Thymus (tissue), 11 donors: ENCODE measurements at regions not wholly inside any gene's neighbourhood (a gene's known extent, or its start where the extent isn't known, plus 50 kb on each side); places are given as distances from the start of the nearest gene placed in this dataset.
"Not testable (repeated sequence)": the region's sequence is repeated elsewhere in the genome, so short reads cannot be mapped to it uniquely, and the experiment has no call there.

Experiments
- DNase-seq, 9 donors: peaks; one replicate each; pipeline ENCODE4 v3.0.0-alpha.2; 2013; ENCODE audit warnings: low spot score in 9 of 9, low read depth in 6 of 9, missing footprints in 1 of 9
- H3K27ac ChIP-seq, 2 donors: one replicate each; pipeline ENCODE4 v1.5.1; 2013; ENCODE audit warnings: control low read depth in 1 of 2, low read depth in 1 of 2, low read length in 1 of 2, mild to moderate bottlenecking in 1 of 2, moderate library complexity in 1 of 2
- H3K27me3 ChIP-seq, 2 donors: one replicate each; pipeline ENCODE4 v1.5.1; 2013; ENCODE audit warnings: low read length in 1 of 2; ENCODE audit not compliant: control insufficient read depth in 2 of 2, insufficient read depth in 1 of 2
- H3K36me3 ChIP-seq, 2 donors: one replicate each; pipeline ENCODE4 v1.5.1; 2013; ENCODE audit warnings: low read length in 1 of 2, mild to moderate bottlenecking in 1 of 2, moderate library complexity in 1 of 2; ENCODE audit not compliant: control insufficient read depth in 2 of 2, insufficient read depth in 2 of 2
- H3K4me1 ChIP-seq, 2 donors: one replicate each; pipeline ENCODE4 v1.5.1; 2013; ENCODE audit warnings: low read length in 2 of 2; ENCODE audit not compliant: control insufficient read depth in 2 of 2, insufficient read depth in 2 of 2
- H3K4me3 ChIP-seq, 2 donors: one replicate each; pipeline ENCODE4 v1.5.1; 2013; ENCODE audit warnings: low read length in 2 of 2, control low read depth in 1 of 2, mild to moderate bottlenecking in 1 of 2
- H3K9me3 ChIP-seq, 2 donors: one replicate each; pipeline ENCODE4 v1.5.1; 2013; ENCODE audit warnings: low read length in 1 of 2, mild to moderate bottlenecking in 1 of 2; ENCODE audit not compliant: control insufficient read depth in 2 of 2, insufficient read depth in 1 of 2
- WGBS: extraction: QIAGEN DNeasy Blood & Tissue Kit; methylation state at CpG from one replicate; pipeline ENCODE4 v1.1.7; 2013; 5-methylcytosine and 5-hydroxymethylcytosine counted together
- donor health status: healthy.

GRCh38 chr3:94822298-94822697 lies 759.4 kb downstream of the NSUN3 start:
- 74% methylated on average over 2 of the region's 2 CpGs for WGBS
- H3K9me3 ChIP-seq: no peaks in the 10 kb centered on the region
- no peaks in the 10 kb centered on the region for H3K36me3 ChIP-seq
- no peaks in the 10 kb centered on the region for H3K4me1 ChIP-seq
- no peak overlapping the region for H3K4me3 ChIP-seq
- DNase-seq: no peak
- no peaks in the 10 kb centered on the region for H3K27me3 ChIP-seq
- no peak overlapping the region for H3K27ac ChIP-seq

- not testable (repeated sequence) for H3K9me3 ChIP-seq, H3K4me1 ChIP-seq, DNase-seq, H3K27ac ChIP-seq, H3K4me3 ChIP-seq, H3K27me3 ChIP-seq, H3K36me3 ChIP-seq
- 92% methylated on average over 10 of the region's 10 CpGs for WGBS
Observed at GRCh38 chr3:94846251-94846650, 783.4 kb downstream of the NSUN3 start.

GRCh38 chr3:94862703-94863102 lies 799.8 kb downstream of the NSUN3 start:
- Histone ChIP-seq H3K27me3 (no peaks in the 10 kb centered on the region), H3K27ac (no peak overlapping the region), H3K9me3 (peaks cover 0 to 7% of the 10 kb centered on the region in 2 donors), H3K4me3 (no peak overlapping the region), H3K4me1 (no peaks in the 10 kb centered on the region), H3K36me3 (no peaks in the 10 kb centered on the region)
- DNase-seq: no peak
- WGBS: 31% methylated on average over 3 of the region's 3 CpGs

- Histone ChIP-seq H3K4me3 (no peak overlapping the region), H3K4me1 (no peaks in the 10 kb centered on the region), H3K9me3 (peaks cover 0 to 10% of the 10 kb centered on the region in 2 donors), H3K27me3 (no peaks in the 10 kb centered on the region), H3K36me3 (no peaks in the 10 kb centered on the region), H3K27ac (no peak overlapping the region)
- whole genome bisulfite sequencing: 47% methylated on average over 2 of the region's 2 CpGs
- no peak for DNase-seq
Observed at GRCh38 chr3:94869059-94869547, 806.2 kb downstream of the NSUN3 start.

- no peaks in the 10 kb centered on the region for H3K27me3 ChIP-seq
- WGBS: 96% methylated on average over 10 of the region's 10 CpGs
- H3K36me3 ChIP-seq: no peaks in the 10 kb centered on the region
- peaks cover 0 to 18% of the 10 kb centered on the region in 2 donors for H3K9me3 ChIP-seq
- DNase-seq: no peak
- H3K4me3 ChIP-seq: no peak overlapping the region
- no peak overlapping the region for H3K27ac ChIP-seq
- H3K4me1 ChIP-seq: no peaks in the 10 kb centered on the region
Observed at GRCh38 chr3:94873751-94874150, 810.9 kb downstream of the NSUN3 start.

GRCh38 chr3:94875149-94875548 lies 812.3 kb downstream of the NSUN3 start:
- H3K9me3 ChIP-seq: peaks cover 0 to 18% of the 10 kb centered on the region in 2 donors
- no peak overlapping the region for H3K27ac ChIP-seq
- H3K36me3 ChIP-seq: no peaks in the 10 kb centered on the region
- no peaks in the 10 kb centered on the region for H3K4me1 ChIP-seq
- H3K4me3 ChIP-seq: no peak overlapping the region
- DNase-seq: no peak
- 100% methylated on average over 1 of the region's 1 CpG for WGBS
- H3K27me3 ChIP-seq: no peaks in the 10 kb centered on the region

GRCh38 chr3:94887065-94887464 lies 824.2 kb downstream of the NSUN3 start:
- no peak for DNase-seq
- Histone ChIP-seq H3K4me1 (no peaks in the 10 kb centered on the region), H3K9me3 (peaks cover 0 to 3% of the 10 kb centered on the region in 2 donors), H3K36me3 (no peaks in the 10 kb centered on the region), H3K4me3 (no peak overlapping the region), H3K27me3 (no peaks in the 10 kb centered on the region), H3K27ac (no peak overlapping the region)
- WGBS: 64% methylated on average over 3 of the region's 3 CpGs

GRCh38 chr3:94896994-94897393 lies 834.1 kb downstream of the NSUN3 start:
- H3K27me3 ChIP-seq: no peaks in the 10 kb centered on the region
- H3K27ac ChIP-seq: no peak overlapping the region
- DNase-seq: no peak
- H3K4me1 ChIP-seq: no peaks in the 10 kb centered on the region
- peaks cover 0 to 4% of the 10 kb centered on the region in 2 donors for H3K9me3 ChIP-seq
- no peaks in the 10 kb centered on the region for H3K36me3 ChIP-seq
- H3K4me3 ChIP-seq: no peak overlapping the region

- Histone ChIP-seq H3K36me3 (no peaks in the 10 kb centered on the region), H3K27me3 (no peaks in the 10 kb centered on the region), H3K4me3 (no peak overlapping the region), H3K9me3 (no peaks in the 10 kb centered on the region), H3K27ac (no peak overlapping the region), H3K4me1 (no peaks in the 10 kb centered on the region)
- WGBS: 93% methylated on average over 2 of the region's 2 CpGs
- no peak for DNase-seq
Observed at GRCh38 chr3:94904156-94904674, 841.4 kb downstream of the NSUN3 start.

GRCh38 chr3:94909726-94910125 lies 846.9 kb downstream of the NSUN3 start:
- Histone ChIP-seq H3K4me1 (no peaks in the 10 kb centered on the region), H3K9me3 (no peaks in the 10 kb centered on the region), H3K36me3 (no peaks in the 10 kb centered on the region), H3K4me3 (no peak overlapping the region), H3K27ac (no peak overlapping the region), H3K27me3 (no peaks in the 10 kb centered on the region)
- DNase-seq: no peak
- 89% methylated on average over 2 of the region's 2 CpGs for WGBS
